HG03342 (cell line): ENCODE measurements at regions not wholly inside any gene's neighbourhood (a gene's known extent, or its start where the extent isn't known, plus 50 kb on each side); places are given as distances from the start of the nearest gene placed in this dataset.

Experiments used
- ATAC-seq: cut with Tn5 transposase; IDR thresholded peaks from one replicate; pipeline ENCODE4 v1.9.1; 2021; ENCODE audit warnings: mild to moderate bottlenecking, moderate library complexity; ENCODE audit not compliant: unreplicated experiment

DNA sequence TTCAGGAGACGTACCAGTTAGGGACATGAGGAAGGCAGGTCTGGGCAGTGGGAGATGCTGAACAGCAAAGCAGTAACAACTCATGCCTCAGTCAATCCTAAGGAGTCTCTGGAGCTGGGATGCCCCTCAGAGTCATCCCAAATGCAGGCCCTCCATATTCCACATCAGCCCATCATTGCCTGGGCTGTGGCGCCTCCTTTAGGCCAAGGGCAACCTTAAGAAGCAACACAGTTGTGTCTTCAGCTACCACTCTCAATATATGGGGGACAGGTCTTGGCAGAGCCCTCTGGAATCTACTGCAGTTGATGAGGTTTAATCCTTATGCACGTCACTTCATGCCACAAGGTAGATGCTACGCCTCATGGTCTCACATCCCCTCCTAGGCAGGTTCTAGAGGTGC, 682.0 kb upstream of the RAB6C start:
- ATAC-seq, result no peak

GRCh38 chr2:129299338-129299737, 680.1 kb upstream of the RAB6C start:
- ATAC-seq, result no peak

- no peak for ATAC-seq
Measured at GRCh38 chr2:129299756-129300155, 679.7 kb upstream of the RAB6C start.

GRCh38 chr2:129300456-129300855, 679.0 kb upstream of the RAB6C start:
- ATAC-seq, result no peak

DNA sequence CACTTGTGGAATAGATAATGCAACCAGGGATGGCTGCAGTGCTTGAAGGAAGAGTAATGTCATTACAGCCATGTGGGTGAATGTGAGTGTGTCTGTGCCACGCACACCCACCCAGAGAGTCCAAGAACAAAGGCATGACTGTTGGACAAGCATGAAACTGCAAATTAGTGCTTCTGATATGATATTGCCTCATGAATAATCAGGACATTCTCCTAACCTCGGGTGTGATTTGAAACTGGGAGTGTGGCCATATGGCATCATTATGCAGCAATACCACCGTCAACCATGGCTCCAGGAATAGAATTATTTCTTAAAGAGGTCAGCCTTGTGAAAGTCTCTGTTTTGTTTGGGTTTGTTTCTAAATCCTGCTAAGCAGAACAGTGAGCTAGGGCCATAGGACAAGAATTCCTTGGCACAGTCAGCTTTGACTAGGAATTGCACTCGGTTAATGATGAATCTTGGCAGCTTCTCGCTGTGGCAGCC, 678.0 kb upstream of the RAB6C start:
- no peak for ATAC-seq

DNA sequence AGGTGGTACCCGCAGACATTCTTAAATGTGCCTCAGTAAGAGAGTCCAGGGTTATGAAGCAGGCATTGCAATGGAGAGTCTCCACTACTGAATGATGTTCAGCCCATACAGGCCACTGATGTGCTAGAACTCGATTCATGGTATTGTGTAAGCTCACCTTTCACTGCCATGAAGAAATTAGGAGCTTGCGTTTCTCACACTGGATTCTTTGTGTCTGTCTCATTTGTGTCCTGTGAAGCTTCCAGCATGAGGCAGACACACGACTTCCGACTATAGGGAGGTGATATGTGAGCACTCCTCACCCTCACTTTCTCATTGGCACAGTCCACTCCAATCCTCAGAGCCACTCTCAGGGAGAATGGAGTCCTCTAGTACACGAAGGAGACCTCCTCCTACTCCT, 677.4 kb upstream of the RAB6C start:
- no peak for ATAC-seq

GRCh38 chr2:129302561-129303183, 676.8 kb upstream of the RAB6C start:
- no peak for ATAC-seq

DNA sequence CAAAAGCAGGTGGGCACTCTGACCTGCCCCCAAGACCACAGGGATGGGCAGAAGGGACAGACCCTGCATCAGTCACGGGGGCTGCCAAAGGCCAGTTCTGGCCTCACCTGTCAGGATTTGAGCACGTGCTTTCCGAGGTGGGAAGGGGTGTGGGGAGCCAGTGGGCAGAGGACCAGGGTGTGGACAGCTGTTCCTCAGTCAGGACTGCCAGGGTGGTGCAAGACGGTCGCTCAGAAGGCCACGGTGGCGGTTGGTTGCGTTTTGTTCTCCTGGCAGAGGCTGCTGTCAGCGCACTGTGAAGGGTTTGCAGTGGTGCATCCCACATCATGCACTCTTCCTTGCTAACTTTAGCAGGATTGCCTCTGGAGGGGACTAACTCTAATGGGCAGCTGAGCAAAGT, 665.3 kb upstream of the RAB6C start:
- ATAC-seq, result no peak

DNA sequence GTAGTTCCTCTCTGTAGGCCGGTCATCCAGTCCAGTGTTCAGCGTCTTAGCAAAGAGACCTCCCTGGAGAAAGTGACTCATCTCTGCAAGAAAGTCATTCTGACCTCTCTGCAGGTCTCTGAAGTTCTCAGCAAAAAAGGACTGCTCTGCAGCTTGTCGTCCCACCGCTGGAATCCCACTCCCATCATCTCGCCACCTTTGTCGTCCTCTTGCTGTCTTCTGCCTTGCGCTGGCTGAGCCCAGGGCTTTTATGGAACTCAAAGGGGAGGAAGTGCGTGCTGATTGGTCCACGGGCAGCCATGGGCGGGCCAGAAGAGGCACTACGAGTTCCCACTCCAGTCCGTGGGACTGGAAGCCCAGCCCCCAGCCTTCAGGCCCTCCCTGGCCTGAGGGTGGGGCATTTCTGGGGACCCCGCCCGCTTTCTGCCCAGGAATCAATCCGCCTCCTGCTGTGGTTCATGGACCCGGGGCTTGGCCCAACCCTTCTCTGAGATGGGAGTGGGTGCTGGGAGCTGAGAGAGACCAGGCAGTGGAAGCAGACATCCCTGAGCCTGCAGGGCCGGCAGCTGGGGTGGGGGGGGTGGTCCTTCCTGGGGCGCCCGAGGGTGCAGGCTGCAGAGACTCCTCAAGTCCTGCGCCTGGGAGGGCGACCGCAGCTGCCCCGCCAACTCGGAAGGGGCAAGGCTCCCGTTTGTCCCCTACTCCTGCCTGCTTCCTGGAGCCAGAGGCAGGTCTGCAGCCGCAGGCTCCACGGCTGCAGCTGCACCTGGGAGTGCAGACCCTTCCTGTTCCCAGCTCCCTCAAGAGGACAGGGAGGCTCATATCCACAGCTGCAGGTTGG, 660.7 kb upstream of the RAB6C start:
- ATAC-seq, result no peak

DNA sequence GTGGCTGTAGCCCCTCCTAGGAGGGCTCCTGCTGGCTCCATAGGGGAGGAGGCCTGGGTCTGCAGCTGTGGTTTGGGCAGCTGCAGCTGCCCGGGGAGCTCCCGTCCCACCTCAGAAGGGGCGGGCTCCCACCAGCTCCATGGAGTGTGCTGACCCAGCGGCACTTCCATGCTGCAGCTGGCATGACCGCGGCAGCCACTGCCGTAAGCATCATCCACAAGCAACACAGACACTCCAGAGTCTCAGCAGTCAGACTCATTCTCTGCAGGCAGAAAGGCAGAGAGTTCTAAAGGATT, 660.1 kb upstream of the RAB6C start:
- no peak for ATAC-seq

DNA sequence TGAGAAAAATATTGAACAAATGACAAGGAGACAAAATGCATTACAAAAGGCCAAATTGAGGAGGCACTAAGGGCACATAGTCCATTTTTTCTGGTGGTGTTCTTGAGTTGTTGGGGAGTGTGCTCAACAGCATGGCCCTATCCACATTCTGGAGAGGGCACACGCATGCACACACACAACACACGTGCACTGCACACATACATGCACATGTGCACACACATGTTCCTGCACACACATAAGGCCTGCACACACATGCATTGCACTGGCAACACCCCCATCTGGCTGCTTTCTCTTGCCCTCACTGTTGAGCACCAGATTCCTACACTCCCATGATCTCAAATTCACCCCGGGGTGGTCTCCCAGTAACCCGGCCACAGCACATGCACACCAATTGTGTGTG, 659.2 kb upstream of the RAB6C start:
- ATAC-seq, result no peak

DNA sequence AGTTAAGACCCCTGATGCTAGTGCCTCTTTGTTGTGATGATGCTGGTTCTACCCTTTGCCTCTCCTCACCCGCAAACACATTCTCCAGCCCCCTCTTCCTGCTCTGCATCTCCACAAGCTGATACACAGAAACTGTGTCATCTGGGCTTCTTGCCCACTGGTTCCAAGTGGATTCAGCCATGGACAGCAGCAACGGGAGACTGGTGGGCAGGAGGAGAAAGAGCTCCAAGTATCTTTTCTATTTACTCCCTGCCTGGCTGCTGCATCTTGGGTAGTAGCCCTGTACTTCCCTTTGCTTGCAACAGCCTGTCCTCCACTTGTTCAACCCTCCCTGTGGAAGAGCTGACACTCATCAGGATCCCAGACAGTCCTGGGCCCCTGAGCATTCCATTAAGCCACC, 655.1 kb upstream of the RAB6C start:
- ATAC-seq, result no peak

- ATAC-seq, result no peak
Measured at GRCh38 chr2:129325151-129325550, 654.3 kb upstream of the RAB6C start.

DNA sequence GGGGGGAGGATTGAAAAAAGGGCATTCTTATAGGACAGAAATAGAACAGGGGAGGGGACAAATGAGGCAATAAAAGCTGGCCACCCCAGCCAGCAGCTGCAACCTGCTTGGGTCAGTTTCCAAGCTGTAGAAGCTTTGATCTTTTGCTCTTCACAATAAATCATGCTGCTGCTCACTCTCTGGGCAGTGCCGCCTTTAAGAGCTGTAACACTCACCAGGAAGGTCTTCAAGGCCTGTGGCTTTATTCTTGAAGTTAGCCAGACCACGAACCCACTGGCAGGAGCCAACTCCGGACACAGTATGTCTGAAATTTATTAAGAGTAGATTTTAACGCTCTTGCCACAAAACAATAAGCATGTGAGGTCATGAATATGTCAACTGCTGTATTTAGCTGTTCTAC, 649.9 kb upstream of the RAB6C start:
- no peak for ATAC-seq

DNA sequence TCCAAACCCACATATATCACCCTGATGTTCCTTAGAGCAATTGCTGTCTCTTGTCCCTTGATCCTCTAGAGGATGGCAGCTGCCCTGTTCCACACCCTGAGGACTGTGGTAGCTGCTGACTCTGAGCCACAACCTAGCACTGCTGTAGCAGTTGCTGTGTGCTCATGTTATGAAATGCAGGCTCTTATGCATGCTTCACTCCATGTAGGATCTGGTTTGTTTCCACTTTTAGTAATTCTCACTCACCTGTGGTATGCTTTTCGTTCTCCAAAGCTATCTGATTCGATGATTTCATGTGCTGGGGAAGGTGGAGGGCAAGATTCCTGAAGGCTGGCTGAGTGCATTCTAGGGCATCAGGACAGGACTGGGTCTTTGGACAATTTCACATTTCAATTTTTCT, 649.0 kb upstream of the RAB6C start:
- ATAC-seq, result no peak

DNA sequence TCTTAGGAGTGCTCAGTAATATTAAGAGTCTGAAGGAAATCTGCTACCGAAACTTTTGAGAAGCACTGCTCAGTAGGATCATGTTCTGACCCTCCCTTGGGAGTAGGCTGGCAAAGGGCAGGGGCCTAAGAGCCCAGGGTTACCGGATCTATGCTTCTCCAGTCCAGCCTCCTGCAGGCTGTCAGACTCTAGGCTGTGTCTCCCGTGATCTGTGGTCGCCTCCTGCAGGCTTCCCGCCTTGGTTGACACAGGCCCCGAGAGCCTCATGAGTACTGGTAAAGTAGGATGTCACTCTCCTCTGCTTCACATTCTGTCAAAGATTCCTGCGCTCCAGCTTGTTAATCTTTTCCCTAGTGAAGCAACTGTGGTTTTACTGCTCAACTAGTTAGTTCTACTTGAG, 647.8 kb upstream of the RAB6C start:
- ATAC-seq, result no peak

GRCh38 chr2:129334128-129334527, 645.3 kb upstream of the RAB6C start:
- ATAC-seq, result no peak

DNA sequence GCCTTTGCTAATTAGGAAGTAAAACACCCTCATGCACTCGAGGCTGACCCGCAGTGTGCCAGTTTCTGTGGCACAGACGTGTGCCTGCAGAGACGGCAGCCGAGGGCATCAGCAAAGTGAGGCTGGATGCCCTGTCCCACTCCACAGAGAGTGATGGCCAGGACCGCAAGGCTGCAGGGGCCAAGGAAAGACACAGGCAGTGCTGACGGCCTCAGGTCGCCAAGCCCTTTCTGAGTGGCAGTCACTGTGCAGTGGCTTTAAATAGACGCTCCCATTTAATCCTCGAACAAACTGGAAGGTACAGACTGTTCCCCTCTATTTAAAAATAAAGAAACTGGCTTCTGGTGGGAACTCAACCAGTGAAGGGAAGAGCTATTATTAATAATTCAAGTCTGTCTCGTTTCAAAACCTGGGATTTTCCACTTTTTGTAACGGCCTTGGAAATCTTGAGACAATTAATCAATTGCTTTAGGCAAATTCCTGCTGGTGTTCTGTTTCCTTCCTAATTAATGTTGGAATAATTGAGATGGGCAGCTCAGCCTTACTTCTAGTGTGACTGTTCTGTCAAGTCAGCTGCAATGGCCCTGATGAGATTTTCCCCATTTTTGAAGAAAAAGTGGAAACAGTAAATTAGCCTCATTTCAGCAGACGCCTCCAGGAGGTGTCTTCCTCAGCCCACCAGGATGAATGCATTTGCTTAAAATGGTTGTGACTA, 644.6 kb upstream of the RAB6C start:
- no peak for ATAC-seq

- ATAC-seq, result no peak
Measured at GRCh38 chr2:129336276-129336675, 643.2 kb upstream of the RAB6C start.

- no peak for ATAC-seq
Measured at GRCh38 chr2:129337076-129337475, 642.4 kb upstream of the RAB6C start.

GRCh38 chr2:129345540-129345939, 633.9 kb upstream of the RAB6C start:
- ATAC-seq, result no peak
